RWPE1 (cell line): ENCODE measurements at regions not wholly inside any gene's neighbourhood (a gene's known extent, or its start where the extent isn't known, plus 50 kb on each side); places are given as distances from the start of the nearest gene placed in this dataset.

ENCODE experiments used
- CTCF ChIA-PET: fragments of 350-600 bp; sonication (Branson Sonifier 250); formaldehyde crosslinking; extraction: SDS; loops from one replicate; lab custom pipeline; 2021; lab: Yijun Ruan, JAX
- POLR2A ChIA-PET: fragments of 400-600 bp; formaldehyde crosslinking; extraction: SDS; loops from one replicate; lab custom pipeline; 2020; ENCODE audit warnings: antibody characterized with exemption; ENCODE audit not compliant: low non-redundant PET; lab: Yijun Ruan, JAX
- DNase-seq: peaks from one replicate; pipeline ENCODE4 v3.0.0; 2012; ENCODE audit warnings: low spot score
- H3K27ac ChIP-seq: fragments of 450-650 bp; 2 replicates; pipeline ENCODE4 v1.5.1; 2017
- CTCF ChIP-seq: fragments of 450-650 bp; conservative IDR thresholded peaks from 2 replicates; pipeline ENCODE4 v1.5.1; 2017; ENCODE audit warnings: low read depth, mild to moderate bottlenecking

- no peak for TF ChIP-seq CTCF
- ChIA-PET CTCF (interaction anchor here (0.6 to 0.7 kb wide), 3 partner anchors 236 to 775 kb away, joined by 3 to 4 read pairs (median 3); no protein-coding TSS in a partner anchor), POLR2A (no interaction called here)
- DNase-seq: no peak
- H3K27ac ChIP-seq: peak overlapping the region; percentile 82
These were observed 123.4 kb downstream of the LY86 start for GRCh38 chr6:6711832-6712448.

GRCh38 chr6:6712449-6713403, 124.2 kb downstream of the LY86 start:
- DNase-seq: peak; percentile 86
- H3K27ac ChIP-seq: peak overlapping the region; percentile 82
- ChIA-PET CTCF (interaction anchor here (0.5 to 0.7 kb wide), 5 partner anchors 12 to 395 kb away, joined by 3 to 5 read pairs (median 3); no protein-coding TSS in a partner anchor), POLR2A (interaction anchor here (0.6 kb wide), 1 partner anchor 93 kb away, joined by 5 read pairs; no protein-coding TSS in a partner anchor)
- no peak for TF ChIP-seq CTCF

- TF ChIP-seq CTCF: no peak
- CTCF ChIA-PET: no interaction called here
- POLR2A ChIA-PET: no interaction called here
- H3K27ac ChIP-seq: peak overlapping the region; percentile 82
- DNase-seq: no peak
These were observed 125.1 kb downstream of the LY86 start for GRCh38 chr6:6713657-6714056.

- H3K27ac ChIP-seq: peak overlapping the region; percentile 82
- ChIA-PET POLR2A (interaction anchor here (0.6 kb wide), 1 partner anchor 19 kb away, joined by 3 read pairs; no protein-coding TSS in a partner anchor), CTCF (no interaction called here)
- DNase-seq: no peak
- TF ChIP-seq CTCF: no peak
These were observed 125.8 kb downstream of the LY86 start for GRCh38 chr6:6714118-6714897.

- ChIA-PET CTCF (no interaction called here), POLR2A (interaction anchor here (0.6 kb wide), 1 partner anchor 20 kb away, joined by 3 read pairs; no protein-coding TSS in a partner anchor)
- H3K27ac ChIP-seq: no peak overlapping the region
- TF ChIP-seq CTCF: no peak
- no peak for DNase-seq
These were observed 126.4 kb downstream of the LY86 start for GRCh38 chr6:6714953-6715352.

GRCh38 chr6:6715465-6715864, 126.9 kb downstream of the LY86 start:
- no peak overlapping the region for H3K27ac ChIP-seq
- ChIA-PET CTCF (no interaction called here), POLR2A (no interaction called here)
- DNase-seq: no peak
- TF ChIP-seq CTCF: no peak
